Suppressor macrophage treated with lipopolysaccharide for 4 hours (primary cell): ENCODE measurements at regions not wholly inside any gene's neighbourhood (a gene's known extent, or its start where the extent isn't known, plus 50 kb on each side); places are given as distances from the start of the nearest gene placed in this dataset.
"Not testable (repeated sequence)": the region's sequence is repeated elsewhere in the genome, so short reads cannot be mapped to it uniquely, and the experiment has no call there.

Experiments used
- DNase-seq: peaks from one replicate; pipeline ENCODE4 v3.0.0-alpha.2; 2020

GRCh38 chr3:190188197-190188596, 67.5 kb upstream of the P3H2 start:
- DNase-seq: no peak

DNA sequence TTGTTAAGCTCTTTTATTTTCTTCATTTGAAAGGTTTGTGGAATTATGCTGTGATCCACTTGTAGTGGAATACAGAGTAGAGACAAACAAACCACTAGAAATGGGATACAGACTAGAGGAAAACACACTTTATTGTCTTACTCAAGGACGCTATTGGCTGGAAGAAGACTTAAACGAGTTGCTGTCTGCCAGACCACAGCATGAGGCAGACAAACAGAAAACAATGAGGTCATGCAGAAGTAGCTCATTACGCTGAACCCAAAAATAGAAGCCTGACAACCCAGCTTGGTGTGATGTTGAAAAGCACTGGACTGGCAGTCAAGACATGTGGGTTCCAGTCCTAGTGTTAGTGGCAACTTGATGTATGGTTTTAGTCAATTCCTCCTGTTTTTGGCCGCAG, 62.4 kb upstream of the P3H2 start:
- peak; percentile 23 for DNase-seq

DNA sequence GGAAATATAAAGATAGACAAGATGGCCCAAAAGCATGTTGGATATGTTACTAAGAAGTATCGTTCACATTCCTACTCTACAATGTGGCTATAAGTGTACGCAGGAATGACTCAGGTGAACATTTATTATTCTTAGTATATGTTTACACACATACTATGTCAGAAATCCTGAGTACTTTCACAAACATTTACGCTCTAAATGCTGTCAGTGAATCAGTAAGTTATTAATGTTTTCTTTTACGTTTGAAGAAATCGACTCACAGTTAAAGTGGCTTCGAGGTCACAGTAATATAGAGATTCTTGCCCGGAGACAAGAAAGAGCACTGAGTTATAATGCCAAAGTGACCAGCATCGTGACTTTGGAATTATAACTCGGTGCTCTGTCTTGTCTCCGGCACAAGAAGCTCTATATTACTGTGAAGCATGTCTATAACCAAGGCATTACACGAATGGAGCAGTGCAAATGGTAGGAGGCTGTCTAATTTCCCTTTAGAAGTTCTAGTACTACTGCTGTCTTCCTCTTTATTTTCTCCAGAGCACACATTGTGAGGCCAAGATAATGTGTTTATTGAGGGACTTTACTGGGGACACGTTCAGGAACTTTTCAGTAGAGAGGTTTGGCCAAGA, 61.8 kb upstream of the P3H2 start:
- no peak for DNase-seq

- peak; percentile 46 for DNase-seq
These were observed 59.6 kb upstream of the P3H2 start for GRCh38 chr3:190180268-190180667.

DNA sequence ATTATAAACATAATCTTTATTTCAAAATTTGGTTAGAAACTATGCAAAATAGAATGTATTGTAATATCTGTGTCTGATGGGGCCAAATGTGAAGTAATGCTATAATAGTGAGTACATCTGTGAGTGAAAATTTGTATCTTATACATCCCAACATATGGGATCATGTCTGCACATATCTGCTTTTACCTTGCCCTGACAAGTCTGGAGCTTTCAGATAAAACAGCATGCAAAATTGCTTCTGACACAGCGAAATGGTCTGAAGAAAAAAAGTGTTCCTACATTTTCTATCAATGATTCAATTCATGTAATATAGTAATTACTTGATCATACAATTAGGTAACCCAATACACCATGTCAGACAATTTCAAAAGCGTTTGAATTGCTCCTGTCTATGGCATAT, 58.1 kb upstream of the P3H2 start:
- DNase-seq: no peak

- DNase-seq: not testable (repeated sequence)
These were observed 56.3 kb upstream of the P3H2 start for GRCh38 chr3:190176933-190177525.

DNA sequence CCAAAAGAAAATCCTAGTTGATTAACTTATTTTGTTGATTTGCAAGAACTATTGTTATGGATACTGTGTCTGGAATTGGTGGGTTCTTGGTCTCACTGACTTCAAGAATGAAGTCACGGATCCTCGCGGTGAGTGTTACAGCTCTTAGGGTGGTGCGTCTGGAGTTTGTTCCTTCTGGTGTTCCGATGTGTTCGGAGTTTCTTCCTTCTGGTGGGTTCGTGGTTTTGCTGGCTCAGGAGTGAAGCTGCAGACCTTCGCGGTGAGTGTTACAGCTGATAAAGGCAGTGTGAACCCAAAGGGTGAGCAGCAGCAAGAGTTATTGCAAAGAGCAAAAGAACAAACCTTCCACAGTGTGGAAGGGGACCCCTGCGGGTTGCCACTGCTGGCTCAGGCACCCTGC, 55.4 kb upstream of the P3H2 start:
- DNase-seq: not testable (repeated sequence)

- DNase-seq: no peak
These were observed 54.8 kb upstream of the P3H2 start for GRCh38 chr3:190175490-190175889.

DNA sequence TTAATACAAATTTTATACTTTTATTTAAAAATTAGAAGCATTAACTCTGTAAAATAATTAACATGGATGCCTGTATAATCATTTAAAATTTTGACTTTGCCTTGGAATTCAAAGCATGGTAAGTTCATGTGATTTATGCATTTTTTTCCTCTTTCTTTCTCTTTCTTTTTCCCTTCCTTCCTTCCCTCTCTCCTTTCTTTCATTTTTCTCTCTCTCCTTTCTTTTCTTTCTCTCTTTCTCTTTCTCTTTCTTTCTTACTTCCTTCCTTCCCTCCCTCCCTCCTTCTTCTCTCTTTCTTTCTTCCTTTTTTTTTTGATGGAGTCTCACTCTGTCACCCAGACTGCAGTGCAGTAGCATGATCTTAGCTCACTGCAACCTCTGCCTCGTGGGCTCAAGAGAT, 53.8 kb upstream of the P3H2 start:
- no peak for DNase-seq

DNA sequence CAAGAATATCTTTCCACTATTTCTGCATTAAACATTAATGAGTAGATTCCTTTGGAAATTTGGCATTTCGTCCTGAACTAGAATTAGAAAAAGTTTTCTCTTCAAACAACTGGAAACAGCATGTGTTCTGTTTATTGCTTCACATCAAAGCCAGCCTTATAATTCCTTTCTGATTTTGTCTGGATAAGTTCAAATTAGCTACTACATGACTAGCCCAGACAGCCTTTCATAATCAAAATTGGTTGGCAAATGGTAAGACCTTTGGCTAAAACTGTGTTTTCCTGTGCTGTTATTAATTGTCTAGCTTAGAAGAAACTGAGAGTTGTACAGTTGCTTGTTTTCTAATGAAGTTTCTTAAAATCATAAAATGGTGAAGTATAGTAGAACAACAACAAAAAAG, 52.7 kb upstream of the P3H2 start:
- no peak for DNase-seq

- DNase-seq: no peak
These were observed 52.1 kb upstream of the P3H2 start for GRCh38 chr3:190172751-190173150.
